ENCODE measurements at regions not wholly inside any gene's neighbourhood (a gene's known extent, or its start where the extent isn't known, plus 50 kb on each side); places are given as distances from the start of the nearest gene placed in this dataset.

DNA sequence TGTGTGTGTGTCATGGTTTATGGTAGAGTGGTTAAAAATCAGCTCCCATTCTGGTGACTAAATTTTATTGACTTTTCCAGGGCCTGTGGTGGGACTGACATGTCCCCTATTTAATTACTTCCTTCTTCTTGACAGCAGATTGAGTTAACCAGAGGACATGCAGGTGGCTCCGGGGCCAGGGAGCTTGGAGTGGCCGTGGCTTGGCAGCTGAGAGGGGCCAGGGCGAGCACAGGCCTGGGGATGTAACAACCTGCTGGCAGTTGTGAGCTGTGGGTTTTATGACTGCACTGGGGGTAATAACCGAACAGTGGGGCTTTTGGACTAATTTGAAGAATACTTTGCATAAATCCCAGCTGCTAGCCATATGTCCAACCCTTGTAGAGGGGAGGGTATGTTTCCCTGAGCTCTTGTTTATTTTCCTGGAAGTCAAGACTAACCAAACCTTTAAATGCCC lies 186.0 kb downstream of the MID1IP1 start:
- no peak overlapping the region for H3K4me3 Mint-ChIP-seq
- H3K4me1 Mint-ChIP-seq: peaks cover 33% of the 10 kb centered on the region
- H3K9me3 Mint-ChIP-seq: peaks cover 29% of the 10 kb centered on the region
- peaks cover 9% of the 10 kb centered on the region for H3K27me3 Mint-ChIP-seq (ENCODE audit: low read depth, poor library complexity)
- H3K27ac Mint-ChIP-seq: peak overlapping the region; percentile 47
- TF ChIP-seq, protein P1, sequence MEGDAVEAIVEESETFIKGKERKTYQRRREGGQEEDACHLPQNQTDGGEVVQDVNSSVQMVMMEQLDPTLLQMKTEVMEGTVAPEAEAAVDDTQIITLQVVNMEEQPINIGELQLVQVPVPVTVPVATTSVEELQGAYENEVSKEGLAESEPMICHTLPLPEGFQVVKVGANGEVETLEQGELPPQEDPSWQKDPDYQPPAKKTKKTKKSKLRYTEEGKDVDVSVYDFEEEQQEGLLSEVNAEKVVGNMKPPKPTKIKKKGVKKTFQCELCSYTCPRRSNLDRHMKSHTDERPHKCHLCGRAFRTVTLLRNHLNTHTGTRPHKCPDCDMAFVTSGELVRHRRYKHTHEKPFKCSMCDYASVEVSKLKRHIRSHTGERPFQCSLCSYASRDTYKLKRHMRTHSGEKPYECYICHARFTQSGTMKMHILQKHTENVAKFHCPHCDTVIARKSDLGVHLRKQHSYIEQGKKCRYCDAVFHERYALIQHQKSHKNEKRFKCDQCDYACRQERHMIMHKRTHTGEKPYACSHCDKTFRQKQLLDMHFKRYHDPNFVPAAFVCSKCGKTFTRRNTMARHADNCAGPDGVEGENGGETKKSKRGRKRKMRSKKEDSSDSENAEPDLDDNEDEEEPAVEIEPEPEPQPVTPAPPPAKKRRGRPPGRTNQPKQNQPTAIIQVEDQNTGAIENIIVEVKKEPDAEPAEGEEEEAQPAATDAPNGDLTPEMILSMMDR (IDR thresholded peaks at IDR 0.05): no peak
- no peaks in the 10 kb centered on the region for H3K36me3 Mint-ChIP-seq (ENCODE audit: low read depth)
- DNase-seq: peak; percentile 7

DNA sequence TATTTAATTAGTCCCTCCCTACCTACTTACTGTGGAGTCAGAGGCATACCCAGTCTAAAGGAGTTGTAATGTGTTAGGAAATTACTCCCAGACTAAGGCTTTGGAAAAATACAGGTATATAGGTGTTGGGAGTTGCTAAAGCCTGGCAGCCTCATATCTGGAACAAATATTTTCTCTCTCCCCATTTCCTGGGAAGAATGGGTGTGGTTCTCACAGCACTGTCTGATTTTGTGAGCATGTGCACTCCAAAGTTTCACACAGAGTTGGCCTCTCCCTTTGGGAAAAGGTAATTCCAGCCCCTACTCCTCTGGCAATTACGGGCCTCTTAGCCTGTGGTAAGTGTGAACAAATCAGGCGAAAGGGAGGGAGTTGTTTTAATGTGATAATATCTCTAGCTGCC lies 187.0 kb downstream of the MID1IP1 start:
- Mint-ChIP-seq H3K4me1 (peaks cover 31% of the 10 kb centered on the region), H3K27ac (no peak overlapping the region), H3K27me3 (ENCODE audit: low read depth, poor library complexity) (peaks cover 9% of the 10 kb centered on the region), H3K36me3 (ENCODE audit: low read depth) (no peaks in the 10 kb centered on the region), H3K9me3 (peaks cover 31% of the 10 kb centered on the region), H3K4me3 (no peak overlapping the region)
- TF ChIP-seq, protein P1 (IDR thresholded peaks at IDR 0.05): no peak
- DNase-seq: no peak

- H3K9me3 Mint-ChIP-seq: peaks cover 31% of the 10 kb centered on the region
- peaks cover 5% of the 10 kb centered on the region for H3K27me3 Mint-ChIP-seq (ENCODE audit: low read depth, poor library complexity)
These were observed 187.8 kb downstream of the MID1IP1 start for GRCh38 chrX:38989076-38989475.

DNA sequence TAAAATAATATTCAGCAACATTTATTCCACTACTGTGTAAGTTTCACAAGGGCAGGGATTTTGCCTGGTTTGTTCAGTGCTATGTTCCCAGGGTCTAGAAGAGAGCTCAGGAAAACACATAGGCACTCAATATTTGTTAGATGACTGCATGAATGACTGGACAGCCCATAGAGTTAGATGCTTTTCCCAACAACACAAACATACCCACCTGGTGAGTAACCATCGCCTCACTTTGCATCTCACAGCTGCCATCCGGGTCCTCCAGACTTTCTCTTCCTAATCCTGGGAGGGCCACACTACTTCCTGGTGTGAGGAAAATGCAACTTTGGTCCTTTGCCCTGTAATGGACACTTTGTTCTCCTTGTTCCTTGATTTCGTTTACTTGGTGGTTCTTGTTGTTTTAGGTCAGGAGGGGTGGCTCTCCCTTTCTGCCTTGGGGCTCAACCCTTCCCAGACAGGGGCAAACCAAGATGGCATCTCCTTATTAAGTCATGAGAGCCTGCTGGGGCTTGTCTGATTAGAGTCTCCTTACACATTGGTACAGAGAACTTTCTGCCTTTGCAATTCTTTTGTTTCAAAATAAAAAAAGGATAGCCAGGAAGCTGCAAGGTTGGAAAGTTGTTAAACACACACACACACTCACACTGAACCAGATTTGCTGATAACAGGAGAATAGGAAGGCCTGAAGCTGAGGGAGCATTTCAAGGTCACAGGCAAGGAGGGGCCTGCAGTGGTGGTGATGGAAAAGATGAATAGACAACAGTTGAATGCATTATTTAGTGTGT lies 190.6 kb downstream of the MID1IP1 start:
- Mint-ChIP-seq H3K27ac (no peak overlapping the region), H3K36me3 (ENCODE audit: low read depth) (no peaks in the 10 kb centered on the region)

More at GRCh38 chrX:38989076-38989475, 187.8 kb downstream of the MID1IP1 start:
- TF ChIP-seq, protein P1 (IDR thresholded peaks at IDR 0.05): no peak
- Mint-ChIP-seq H3K36me3 (ENCODE audit: low read depth) (no peaks in the 10 kb centered on the region), H3K4me3 (no peak overlapping the region), H3K4me1 (peaks cover 27% of the 10 kb centered on the region), H3K27ac (no peak overlapping the region)
- no peak for DNase-seq

GRCh38 chrX:38992441-38993096 lies 191.3 kb downstream of the MID1IP1 start:
- Mint-ChIP-seq H3K27me3 (ENCODE audit: low read depth, poor library complexity) (no peaks in the 10 kb centered on the region), H3K4me1 (peaks cover 13% of the 10 kb centered on the region), H3K9me3 (peaks cover 13% of the 10 kb centered on the region), H3K36me3 (ENCODE audit: low read depth) (no peaks in the 10 kb centered on the region), H3K4me3 (no peak overlapping the region), H3K27ac (no peak overlapping the region)
- TF ChIP-seq, protein P1 (IDR thresholded peaks at IDR 0.05): no peak
- no peak for DNase-seq

More for the DNA sequence above, 190.6 kb downstream of the MID1IP1 start:
- DNase-seq: no peak
- Mint-ChIP-seq H3K27me3 (ENCODE audit: low read depth, poor library complexity) (no peaks in the 10 kb centered on the region), H3K4me3 (no peak overlapping the region), H3K4me1 (peaks cover 20% of the 10 kb centered on the region), H3K9me3 (peaks cover 16% of the 10 kb centered on the region)
- TF ChIP-seq, protein P1 (IDR thresholded peaks at IDR 0.05): no peak

All from nephron progenitor cell (in vitro differentiated cells).